HG03280 (cell line): ENCODE measurements at regions not wholly inside any gene's neighbourhood (a gene's known extent, or its start where the extent isn't known, plus 50 kb on each side); places are given as distances from the start of the nearest gene placed in this dataset.
"Not testable (repeated sequence)": the region's sequence is repeated elsewhere in the genome, so short reads cannot be mapped to it uniquely, and the experiment has no call there.

Experiments
- ATAC-seq: cut with Tn5 transposase; IDR thresholded peaks from one replicate; pipeline ENCODE4 v1.9.1; 2021; ENCODE audit warnings: mild to moderate bottlenecking, moderate library complexity; ENCODE audit not compliant: unreplicated experiment

DNA sequence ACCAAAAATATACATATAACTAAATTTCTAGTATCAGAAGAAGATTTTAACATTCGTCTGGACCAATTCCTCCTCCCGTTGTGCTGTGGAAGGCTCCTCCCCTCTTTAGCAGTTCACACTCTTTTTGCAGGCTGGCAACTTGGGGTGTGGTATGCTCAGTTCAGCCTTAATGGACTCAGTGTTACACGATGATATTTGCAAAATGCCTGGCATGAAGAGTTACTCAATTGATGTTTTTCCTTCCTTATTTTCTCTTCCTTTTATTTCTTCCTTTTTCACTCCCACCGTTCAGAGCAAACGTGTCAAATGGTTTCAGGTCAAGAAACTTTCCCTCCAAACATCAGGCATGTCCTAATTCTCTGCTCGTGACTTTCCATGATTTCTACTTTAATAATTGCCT, 248.3 kb downstream of the PHF14 start:
- no peak for ATAC-seq

DNA sequence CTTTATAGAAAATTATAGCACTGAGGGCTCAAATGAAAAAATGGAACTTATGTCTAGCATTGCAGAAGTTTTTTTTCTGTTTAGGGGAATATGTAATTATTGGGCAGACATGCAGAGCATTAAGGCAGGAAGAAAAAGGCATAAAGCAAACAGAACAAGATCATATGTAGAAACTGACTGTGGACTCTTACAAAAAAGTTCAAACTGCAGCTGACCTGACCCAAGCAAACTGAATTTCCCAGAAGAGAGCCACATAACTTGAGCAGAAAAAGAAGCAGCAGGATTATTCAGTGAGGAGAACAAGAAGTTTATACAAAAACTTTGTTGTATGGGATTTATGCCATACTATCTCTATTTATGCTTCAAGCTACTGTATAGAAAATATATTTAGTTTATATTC, 250.9 kb downstream of the PHF14 start:
- no peak for ATAC-seq

GRCh38 chr7:11228515-11228914, 254.8 kb downstream of the PHF14 start:
- ATAC-seq: no peak

DNA sequence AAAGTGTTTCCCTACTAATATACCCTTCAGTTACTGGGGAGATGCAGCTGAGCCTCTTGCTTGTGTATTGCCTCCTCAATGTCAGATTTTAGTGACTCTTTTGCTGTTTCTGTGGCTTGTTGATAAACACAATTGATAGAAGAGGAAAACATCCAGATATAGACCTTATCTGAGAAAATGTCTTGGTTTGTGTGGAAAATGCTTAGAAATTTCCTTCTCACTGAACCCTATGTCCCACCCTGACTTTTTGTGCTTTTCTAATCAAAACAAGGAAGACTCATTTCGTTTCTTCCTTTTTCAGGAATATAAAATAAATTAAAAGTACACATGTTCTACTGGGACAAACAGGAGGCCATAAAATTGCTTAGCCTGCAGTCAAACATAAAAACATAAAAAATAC, 257.5 kb downstream of the PHF14 start:
- no peak for ATAC-seq

DNA sequence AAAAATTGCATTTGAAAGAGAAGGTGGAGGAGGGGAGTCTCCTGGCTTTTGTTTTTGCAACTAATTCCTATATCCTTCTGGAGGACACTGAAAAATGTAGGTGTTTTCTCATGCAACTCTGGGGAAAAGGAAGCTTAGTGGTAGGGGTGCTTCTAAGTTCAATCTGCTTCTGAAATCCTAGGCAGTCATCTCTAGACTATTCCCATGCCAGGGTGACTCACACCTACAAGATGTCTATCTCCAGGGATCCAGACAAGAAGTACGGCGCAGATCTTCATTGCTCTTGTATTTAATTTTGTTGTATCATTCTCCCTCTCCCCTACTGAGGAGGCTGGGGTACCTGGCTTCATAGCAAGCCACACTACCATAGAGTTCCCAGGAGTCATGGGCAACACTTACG, 258.8 kb downstream of the PHF14 start:
- ATAC-seq: no peak

DNA sequence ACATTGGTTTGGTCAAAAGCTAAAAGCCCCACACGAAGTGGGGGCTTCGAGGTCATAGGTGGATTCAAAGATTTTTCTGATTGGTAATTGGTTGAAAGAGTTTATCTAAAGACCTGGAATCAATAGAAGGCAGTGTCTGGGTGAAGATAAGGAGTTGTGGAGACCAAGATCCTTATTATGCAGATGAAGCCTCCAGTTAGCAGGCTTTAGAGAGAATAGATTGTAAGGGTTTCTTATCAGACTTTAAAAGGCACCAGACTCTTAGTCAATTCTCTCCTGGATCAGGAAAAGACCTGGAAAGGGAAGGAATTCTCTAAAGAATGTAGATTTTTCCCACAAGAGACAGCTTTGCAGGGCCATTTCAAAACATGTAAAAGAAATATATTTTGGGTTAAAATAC, 260.2 kb downstream of the PHF14 start:
- no peak for ATAC-seq

- ATAC-seq: no peak
Observed at GRCh38 chr7:11235491-11235890, 261.8 kb downstream of the PHF14 start.

GRCh38 chr7:11236680-11237079, 263.0 kb downstream of the PHF14 start:
- ATAC-seq: no peak

DNA sequence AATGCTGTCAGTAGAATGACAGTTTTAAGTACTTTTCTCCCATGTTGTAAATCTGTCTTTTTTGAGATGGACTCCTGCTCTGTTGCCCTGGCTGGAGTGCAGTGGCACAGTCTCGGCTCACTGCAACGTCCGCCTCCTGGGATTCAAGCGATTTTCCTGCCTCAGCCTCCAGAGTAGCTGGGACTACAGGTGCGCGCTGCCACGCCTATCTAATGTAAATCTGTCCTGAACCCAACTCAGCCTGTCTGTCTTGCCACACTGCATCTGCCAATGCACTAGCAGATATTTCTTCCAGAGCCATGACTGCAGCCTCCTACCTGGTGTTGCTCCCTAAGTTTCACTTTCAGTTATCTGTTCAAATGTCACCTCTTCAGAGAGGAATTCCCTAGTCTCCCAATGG, 264.1 kb downstream of the PHF14 start:
- ATAC-seq: no peak

- ATAC-seq: no peak
Observed at GRCh38 chr7:11239316-11239715, 265.6 kb downstream of the PHF14 start.

GRCh38 chr7:11243739-11244138, 270.1 kb downstream of the PHF14 start:
- ATAC-seq: no peak

GRCh38 chr7:11244149-11244548, 270.5 kb downstream of the PHF14 start:
- ATAC-seq: no peak

- no peak for ATAC-seq
Observed at GRCh38 chr7:11247545-11247944, 273.9 kb downstream of the PHF14 start.

DNA sequence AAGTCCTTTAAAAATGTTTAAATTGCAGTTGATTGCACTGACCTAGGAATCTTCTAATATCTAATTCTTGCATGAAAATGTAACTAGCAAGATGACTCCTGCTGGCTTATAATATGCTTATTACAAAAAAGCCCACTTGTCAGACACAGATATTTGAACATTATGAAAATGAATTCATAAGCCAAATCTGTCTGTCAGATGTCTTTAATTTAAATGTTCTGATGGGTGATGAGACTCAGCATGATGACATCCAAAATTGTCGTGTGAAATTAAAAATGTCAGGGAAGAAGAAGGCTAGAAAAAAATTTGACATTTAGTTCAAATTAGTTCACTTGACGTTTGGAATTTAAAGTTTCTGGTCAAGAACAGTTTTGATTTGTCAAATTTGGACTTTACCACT, 277.8 kb downstream of the PHF14 start:
- no peak for ATAC-seq

GRCh38 chr7:11252011-11252607, 278.4 kb downstream of the PHF14 start:
- ATAC-seq: no peak

- ATAC-seq: no peak
Observed at GRCh38 chr7:11252705-11253272, 279.1 kb downstream of the PHF14 start.

- no peak for ATAC-seq
Observed at GRCh38 chr7:11256501-11256900, 282.8 kb downstream of the PHF14 start.

GRCh38 chr7:11261470-11261869, 287.8 kb downstream of the PHF14 start:
- no peak for ATAC-seq

DNA sequence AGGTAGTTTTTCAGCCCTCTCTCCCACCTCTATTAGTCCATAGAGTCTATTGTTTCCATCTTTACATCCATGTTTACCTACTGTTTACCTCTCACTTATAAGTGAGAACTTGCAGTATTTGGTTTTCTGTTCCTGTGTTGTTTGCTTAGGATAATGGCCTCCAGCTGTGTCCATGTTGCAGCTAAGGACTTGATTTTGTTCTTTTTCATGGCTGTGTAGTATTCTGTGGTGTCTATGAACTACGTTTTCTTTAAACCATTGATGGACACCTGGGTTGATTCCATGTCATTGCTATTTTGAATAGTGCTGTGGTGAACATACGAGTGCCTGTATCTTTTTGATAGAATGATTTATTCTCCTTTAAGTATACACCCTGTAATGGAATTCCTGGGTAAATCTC, 292.4 kb downstream of the PHF14 start:
- ATAC-seq: no peak

DNA sequence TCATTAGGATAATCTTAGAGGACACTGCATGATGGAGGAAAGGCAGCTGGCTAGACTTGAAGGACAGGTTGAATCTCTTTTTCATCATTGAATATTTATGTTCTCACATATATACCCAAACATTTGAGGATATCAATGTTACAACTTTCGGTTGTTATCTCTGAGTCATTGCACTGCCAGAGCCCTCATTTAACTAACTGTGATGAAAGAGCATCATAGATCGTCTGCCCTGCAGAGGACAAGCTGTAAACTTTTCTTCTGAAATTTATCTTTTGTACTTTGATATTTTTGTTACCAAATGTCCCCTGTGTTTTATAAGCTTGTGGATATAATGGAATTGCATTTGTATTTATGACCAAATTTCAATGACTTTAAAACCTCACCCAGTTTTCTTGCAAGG, 298.7 kb downstream of the PHF14 start:
- ATAC-seq: no peak

GRCh38 chr7:11274074-11274473, 300.4 kb downstream of the PHF14 start:
- ATAC-seq: no peak

GRCh38 chr7:11281953-11282352, 308.3 kb downstream of the PHF14 start:
- no peak for ATAC-seq

- ATAC-seq: not testable (repeated sequence)
Observed at GRCh38 chr7:11283584-11283983, 309.9 kb downstream of the PHF14 start.
